ENCODE measurements at regions not wholly inside any gene's neighbourhood (a gene's known extent, or its start where the extent isn't known, plus 50 kb on each side); places are given as distances from the start of the nearest gene placed in this dataset.
"Not testable (repeated sequence)": the region's sequence is repeated elsewhere in the genome, so short reads cannot be mapped to it uniquely, and the experiment has no call there.

DNA sequence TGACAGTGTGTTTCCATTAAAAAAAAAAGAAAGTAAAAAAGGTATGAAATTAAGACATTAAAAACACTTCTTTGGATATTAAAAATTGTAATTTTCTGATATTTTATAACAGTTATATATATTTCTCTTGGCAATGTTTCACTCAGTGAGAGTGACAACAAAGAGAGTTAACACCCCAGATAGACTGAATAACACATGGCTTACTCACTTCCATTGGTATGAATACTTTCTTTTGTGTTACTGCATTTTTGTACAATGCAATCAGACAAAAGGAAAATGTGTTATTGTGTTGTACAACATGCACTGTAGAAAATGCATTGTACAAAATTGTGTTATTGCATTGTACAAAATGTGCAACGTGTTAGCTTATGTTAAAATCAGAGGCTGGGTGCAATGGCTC, 676.6 kb upstream of the AMELY start:
- H3K9me3 ChIP-seq, H3K4me3 ChIP-seq, ATAC-seq, H3K36me3 ChIP-seq, H3K4me1 ChIP-seq, H3K27ac ChIP-seq, H3K27me3 ChIP-seq: not testable (repeated sequence)
- no CpG with 5 or more reads among the region's 1 CpG for WGBS, 2 donors (ENCODE audit: low coverage in 1 of 2)

GRCh38 chrY:7562541-7562940, 651.0 kb upstream of the AMELY start:
- Histone ChIP-seq H3K36me3 (no peaks in the 10 kb centered on the region), H3K4me3 (no peak overlapping the region), H3K27me3 (no peaks in the 10 kb centered on the region), H3K27ac (no peak overlapping the region), H3K9me3 (no peaks in the 10 kb centered on the region), H3K4me1 (no peaks in the 10 kb centered on the region)
- WGBS, 2 donors (ENCODE audit: low coverage in 1 of 2) = 79% methylated on average over 2 of the region's 4 CpGs; no CpG with 5 or more reads in 1 of the 2 donors
- TF ChIP-seq CTCF (IDR thresholded peaks at IDR 0.05) (no peak), POLR2AphosphoS5 (IDR thresholded peaks at IDR 0.05) (no peak), EP300 (IDR thresholded peaks at IDR 0.05) (no peak), POLR2A (IDR thresholded peaks at IDR 0.05) (no peak)
- no peak for ATAC-seq

GRCh38 chrY:7557675-7558074, 646.1 kb upstream of the AMELY start:
- no peaks in the 10 kb centered on the region for H3K27me3 ChIP-seq
- H3K27ac ChIP-seq = no peak overlapping the region
- no peaks in the 10 kb centered on the region for H3K36me3 ChIP-seq
- TF ChIP-seq POLR2AphosphoS5 (IDR thresholded peaks at IDR 0.05) (no peak), EP300 (IDR thresholded peaks at IDR 0.05) (no peak)
- no peak overlapping the region for H3K4me3 ChIP-seq
- ATAC-seq = no peak
- WGBS, 2 donors (ENCODE audit: low coverage in 1 of 2) = 40% methylated on average over 2 of the region's 7 CpGs; no CpG with 5 or more reads in 1 of the 2 donors
- H3K9me3 ChIP-seq = no peaks in the 10 kb centered on the region
- H3K4me1 ChIP-seq = no peaks in the 10 kb centered on the region

DNA sequence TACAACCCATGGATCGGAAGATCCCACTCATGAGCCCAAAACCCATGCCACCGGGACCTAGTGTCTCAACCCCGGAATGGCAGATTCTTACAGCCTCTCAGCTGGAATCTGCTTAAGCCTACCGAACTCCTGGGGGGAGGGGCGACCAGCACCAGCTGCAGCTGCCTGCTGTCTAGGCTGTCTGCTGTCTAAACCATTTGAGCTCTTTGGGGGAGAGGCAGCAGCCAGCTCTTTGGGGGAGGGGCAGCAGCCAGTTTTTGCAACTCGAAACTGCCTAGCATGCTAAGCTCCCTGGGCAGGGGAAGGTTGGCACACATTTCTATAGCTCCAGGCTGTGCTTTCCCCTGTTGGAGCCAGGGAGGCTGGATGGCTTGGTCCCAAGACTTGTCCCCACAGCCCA, 643.5 kb upstream of the AMELY start:
- Histone ChIP-seq H3K36me3 (no peaks in the 10 kb centered on the region), H3K9me3 (no peaks in the 10 kb centered on the region), H3K27ac (no peak overlapping the region), H3K4me1 (no peaks in the 10 kb centered on the region), H3K4me3 (no peak overlapping the region), H3K27me3 (no peaks in the 10 kb centered on the region)
- TF ChIP-seq EP300 (IDR thresholded peaks at IDR 0.05) (no peak), POLR2A (IDR thresholded peaks at IDR 0.05) (no peak), CTCF (IDR thresholded peaks at IDR 0.05) (no peak), POLR2AphosphoS5 (IDR thresholded peaks at IDR 0.05) (no peak)
- WGBS, 2 donors (ENCODE audit: low coverage in 1 of 2) = no CpG with 5 or more reads among the region's 6 CpGs
- ATAC-seq = no peak

GRCh38 chrY:7545060-7545459, 633.5 kb upstream of the AMELY start:
- Histone ChIP-seq H3K4me3 (no peak overlapping the region), H3K36me3 (no peaks in the 10 kb centered on the region), H3K27ac (no peak overlapping the region), H3K27me3 (no peaks in the 10 kb centered on the region), H3K4me1 (no peaks in the 10 kb centered on the region), H3K9me3 (no peaks in the 10 kb centered on the region)
- no peak for ATAC-seq
- 82% methylated on average over 1 of the region's 1 CpG; no CpG with 5 or more reads in 1 of the 2 donors for WGBS, 2 donors (ENCODE audit: low coverage in 1 of 2)
- TF ChIP-seq POLR2A (IDR thresholded peaks at IDR 0.05) = no peak
- no peak for TF ChIP-seq POLR2AphosphoS5 (IDR thresholded peaks at IDR 0.05)
- TF ChIP-seq CTCF (IDR thresholded peaks at IDR 0.05) = no peak
- no peak for TF ChIP-seq EP300 (IDR thresholded peaks at IDR 0.05)

- TF ChIP-seq CTCF (IDR thresholded peaks at IDR 0.05) (no peak), POLR2AphosphoS5 (IDR thresholded peaks at IDR 0.05) (no peak), EP300 (IDR thresholded peaks at IDR 0.05) (no peak), POLR2A (IDR thresholded peaks at IDR 0.05) (no peak)
- no peak for ATAC-seq
- H3K27me3 ChIP-seq = no peaks in the 10 kb centered on the region
These were observed 632.7 kb upstream of the AMELY start for GRCh38 chrY:7544172-7544770.

More at GRCh38 chrY:7544172-7544770, 632.7 kb upstream of the AMELY start:
- Histone ChIP-seq H3K4me3 (no peak overlapping the region), H3K27ac (no peak overlapping the region), H3K36me3 (no peaks in the 10 kb centered on the region), H3K9me3 (no peaks in the 10 kb centered on the region), H3K4me1 (no peaks in the 10 kb centered on the region)
